Endothelial cell of umbilical vein (primary cell): ENCODE measurements at regions not wholly inside any gene's neighbourhood (a gene's known extent, or its start where the extent isn't known, plus 50 kb on each side); places are given as distances from the start of the nearest gene placed in this dataset.

Source experiments
- BruUV-seq: library from RNA; stranded (reverse); fragments of 400-500 nt; replicated peaks from 2 replicates; lab custom pipeline; 2021; lab: Mats Ljungman, UMichigan
- CTCF ChIA-PET: fragments of 300-600, 350-600 bp; sonication (Branson Sonifier 250); formaldehyde crosslinking; loops from one replicate; lab custom pipeline; 2021; ENCODE audit warnings: antibody characterized with exemption, inconsistent platforms; lab: Charles Lee
- POLR2A ChIA-PET: fragments of 300-600, 350-600 bp; sonication (Branson Sonifier 250); formaldehyde crosslinking; loops from one replicate; lab custom pipeline; 2021; ENCODE audit warnings: antibody characterized with exemption, inconsistent platforms; lab: Charles Lee
- DNase-seq: peaks from one replicate; pipeline ENCODE4 v3.0.0-alpha.2; 2011; ENCODE audit warnings: low read depth, low spot score
- FAIRE-seq: peaks from 2 replicates; lab custom pipeline; 2011; peaks lifted over from hg19 to GRCh38; lab: Jason Lieb, UNC
- H2AFZ ChIP-seq: 2 replicates; pipeline ENCODE4 v1.6.0; 2012; ENCODE audit warnings: low read depth, low read length, control low read depth, inconsistent platforms
- H3K27ac ChIP-seq: 2 replicates; pipeline ENCODE4 v1.5.1; 2011; ENCODE audit warnings: low read depth, mild to moderate bottlenecking, control low read depth, low read length, moderate library complexity; ENCODE audit not compliant: insufficient read depth
- H3K27me3 ChIP-seq, 2 experiments: 2 replicates each; pipeline versions ENCODE4 v1.6.0 to v1.6.1; 2011; ENCODE audit warnings: low read length in 2 of 2, mixed read lengths in 1 of 2; ENCODE audit not compliant: control insufficient read depth in 2 of 2, insufficient read depth in 2 of 2
- H3K36me3 ChIP-seq, 2 experiments: 2 replicates in 1 of 2; 3 replicates in 1 of 2; pipeline ENCODE4 v1.5.1; 2011; ENCODE audit warnings: low read length in 2 of 2, mild to moderate bottlenecking in 1 of 2, moderate library complexity in 1 of 2; ENCODE audit not compliant: control insufficient read depth in 2 of 2, insufficient read depth in 2 of 2; ENCODE audit errors: extremely low read depth in 1 of 2
- H3K4me1 ChIP-seq: 3 replicates; pipeline ENCODE4 v1.5.1; 2011; ENCODE audit warnings: mild to moderate bottlenecking, low read length; ENCODE audit not compliant: control insufficient read depth, insufficient read depth; ENCODE audit errors: extremely low read depth
- H3K4me2 ChIP-seq: 2 replicates; pipeline ENCODE4 v1.6.1; 2011; ENCODE audit warnings: low read length, control low read depth, mixed read lengths; ENCODE audit not compliant: insufficient read depth
- H3K4me3 ChIP-seq, 3 experiments: fragments of 200-600 bp in 1 of 3; sonication (generic), shearing (Covaris generic) in 1 of 3; replicated peaks in 1 of 3; 2 replicates each; pipeline ENCODE4 v1.5.1; 2011 to 2016; ENCODE audit warnings: control low read depth in 3 of 3, low read length in 3 of 3, mild to moderate bottlenecking in 2 of 3, inconsistent platforms in 1 of 3, low read depth in 1 of 3, moderate library complexity in 1 of 3; ENCODE audit not compliant: insufficient read depth in 1 of 3
- H3K79me2 ChIP-seq: 2 replicates; pipeline ENCODE4 v1.6.0; 2012; ENCODE audit warnings: low read length, inconsistent platforms; ENCODE audit not compliant: control insufficient read depth, insufficient read depth
- H3K9ac ChIP-seq: replicated peaks from 2 replicates; pipeline ENCODE3; 2011; ENCODE audit warnings: low read length, control low read depth; ENCODE audit not compliant: insufficient read depth; ENCODE audit errors: extremely low read depth
- H3K9me1 ChIP-seq: replicated peaks from 3 replicates; pipeline ENCODE4 v1.6.0; 2011; ENCODE audit warnings: mild to moderate bottlenecking, low read length; ENCODE audit not compliant: control insufficient read depth, insufficient read depth; ENCODE audit errors: extremely low read depth
- H3K9me3 ChIP-seq: replicated peaks from 2 replicates; pipeline ENCODE4 v1.5.1; 2012; ENCODE audit warnings: low read length, inconsistent platforms; ENCODE audit not compliant: control insufficient read depth, insufficient read depth
- H4K20me1 ChIP-seq: replicated peaks from 2 replicates; pipeline ENCODE3; 2011; ENCODE audit warnings: mild to moderate bottlenecking, low read length; ENCODE audit not compliant: control insufficient read depth, insufficient read depth; ENCODE audit errors: extremely low read depth
- EZH2 ChIP-seq: IDR thresholded peaks from 2 replicates; pipeline ENCODE4 v1.6.1; 2012; ENCODE audit warnings: borderline replicate concordance, low read depth, mild to moderate bottlenecking, moderate library complexity, low read length, inconsistent platforms; ENCODE audit not compliant: severe bottlenecking
- FOS ChIP-seq: IDR thresholded peaks from 2 replicates; pipeline ENCODE4 v1.6.1; 2011; ENCODE audit warnings: mild to moderate bottlenecking, low read length, moderate library complexity, borderline replicate concordance; ENCODE audit not compliant: insufficient read depth
- GATA2 ChIP-seq: IDR thresholded peaks from 2 replicates; pipeline ENCODE4 v1.7.0; 2011; ENCODE audit warnings: low read depth, mild to moderate bottlenecking, moderate library complexity, mixed read lengths, low read length; ENCODE audit not compliant: insufficient read length, insufficient read depth
- MYC ChIP-seq: IDR thresholded peaks from one replicate; pipeline ENCODE4 v1.6.1; 2011; ENCODE audit warnings: mild to moderate bottlenecking, low read depth, low read length
- POLR2AphosphoS5 ChIP-seq: IDR thresholded peaks from 2 replicates; pipeline ENCODE4 v1.6.1; 2012; ENCODE audit warnings: low read depth, mild to moderate bottlenecking, control low read depth, low read length, moderate library complexity; ENCODE audit not compliant: insufficient read depth
- dilution Hi-C: fragments of 300-500 bp; cut with MboI; formaldehyde crosslinking; loops from one replicate; pipeline ENCODE4 v1.15.0; 2019; ENCODE audit warnings: low sequenced_read_pairs; ENCODE audit not compliant: extremely low pct_ligation_motif_present
- intact Hi-C: fragments of 100-400 bp; cut with micrococcal nuclease; formaldehyde crosslinking; loops from one replicate; pipeline ENCODE4 v1.10.0; 2022
- TF ChIP-seq, protein P1 (sequence below): IDR thresholded peaks from 2 replicates; pipeline ENCODE4 v1.6.1; 2011; ENCODE audit not compliant: insufficient read depth, insufficient read length
- TF ChIP-seq, protein P2 (sequence below), 2 donors: IDR thresholded peaks; 1 replicate in 1 of 2; 2 replicates in 1 of 2; pipeline ENCODE4 v1.5.1; 2011; ENCODE audit warnings: low read length in 2 of 2, mild to moderate bottlenecking in 2 of 2, moderate library complexity in 2 of 2, control low read depth in 1 of 2, inconsistent platforms in 1 of 2, low read depth in 1 of 2; ENCODE audit not compliant: insufficient read depth in 1 of 2; ENCODE audit errors: extremely low read depth in 1 of 2

- intact Hi-C loops (no loop called here), dilution Hi-C loops (no loop called here)
- POLR2A ChIA-PET, result no interaction called here
- H3K4me1 ChIP-seq, result no peaks in the 10 kb centered on the region
- no peaks in the 10 kb centered on the region for H3K9me1 ChIP-seq
- no peak for FAIRE-seq
- no peak overlapping the region for H3K9ac ChIP-seq
- no peaks in the 10 kb centered on the region for H3K9me3 ChIP-seq
- H3K79me2 ChIP-seq, result no peaks in the 10 kb centered on the region
- no peak overlapping the region for H3K4me2 ChIP-seq
- no TSS peak for BruUV-seq
- H4K20me1 ChIP-seq, result no peaks in the 10 kb centered on the region
- TF ChIP-seq GATA2 (no peak), EZH2 (no peak), FOS (no peak), POLR2AphosphoS5 (no peak), MYC (no peak)
- TF ChIP-seq, protein P1, sequence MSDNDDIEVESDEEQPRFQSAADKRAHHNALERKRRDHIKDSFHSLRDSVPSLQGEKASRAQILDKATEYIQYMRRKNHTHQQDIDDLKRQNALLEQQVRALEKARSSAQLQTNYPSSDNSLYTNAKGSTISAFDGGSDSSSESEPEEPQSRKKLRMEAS, result no peak
- TF ChIP-seq, protein P2, sequence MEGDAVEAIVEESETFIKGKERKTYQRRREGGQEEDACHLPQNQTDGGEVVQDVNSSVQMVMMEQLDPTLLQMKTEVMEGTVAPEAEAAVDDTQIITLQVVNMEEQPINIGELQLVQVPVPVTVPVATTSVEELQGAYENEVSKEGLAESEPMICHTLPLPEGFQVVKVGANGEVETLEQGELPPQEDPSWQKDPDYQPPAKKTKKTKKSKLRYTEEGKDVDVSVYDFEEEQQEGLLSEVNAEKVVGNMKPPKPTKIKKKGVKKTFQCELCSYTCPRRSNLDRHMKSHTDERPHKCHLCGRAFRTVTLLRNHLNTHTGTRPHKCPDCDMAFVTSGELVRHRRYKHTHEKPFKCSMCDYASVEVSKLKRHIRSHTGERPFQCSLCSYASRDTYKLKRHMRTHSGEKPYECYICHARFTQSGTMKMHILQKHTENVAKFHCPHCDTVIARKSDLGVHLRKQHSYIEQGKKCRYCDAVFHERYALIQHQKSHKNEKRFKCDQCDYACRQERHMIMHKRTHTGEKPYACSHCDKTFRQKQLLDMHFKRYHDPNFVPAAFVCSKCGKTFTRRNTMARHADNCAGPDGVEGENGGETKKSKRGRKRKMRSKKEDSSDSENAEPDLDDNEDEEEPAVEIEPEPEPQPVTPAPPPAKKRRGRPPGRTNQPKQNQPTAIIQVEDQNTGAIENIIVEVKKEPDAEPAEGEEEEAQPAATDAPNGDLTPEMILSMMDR (IDR thresholded peaks at IDR 0.05; ENCODE audit: extremely low read depth in 1 of 2, insufficient read depth in 1 of 2, low read depth in 1 of 2, low read length in 2 of 2), result no peak
- H3K4me3 ChIP-seq, result no peak overlapping the region
- CTCF ChIA-PET, result no interaction called here
- H3K27ac ChIP-seq, result no peak overlapping the region
- H2AFZ ChIP-seq, result no peak overlapping the region
- no peaks in the 10 kb centered on the region for H3K36me3 ChIP-seq
- H3K27me3 ChIP-seq, result no peaks in the 10 kb centered on the region
- no peak for DNase-seq
Observed at GRCh38 chr5:1703352-1704050, 96.1 kb downstream of the MRPL36 start.
